GM12872 (cell line): ENCODE measurements at regions not wholly inside any gene's neighbourhood (a gene's known extent, or its start where the extent isn't known, plus 50 kb on each side); places are given as distances from the start of the nearest gene placed in this dataset.

Experiments used
- TF ChIP-seq, protein P1 (sequence below): IDR thresholded peaks from 3 replicates; pipeline ENCODE4 v1.5.1; 2011; ENCODE audit warnings: low read depth, mild to moderate bottlenecking, low read length, moderate library complexity; ENCODE audit not compliant: insufficient read depth

DNA sequence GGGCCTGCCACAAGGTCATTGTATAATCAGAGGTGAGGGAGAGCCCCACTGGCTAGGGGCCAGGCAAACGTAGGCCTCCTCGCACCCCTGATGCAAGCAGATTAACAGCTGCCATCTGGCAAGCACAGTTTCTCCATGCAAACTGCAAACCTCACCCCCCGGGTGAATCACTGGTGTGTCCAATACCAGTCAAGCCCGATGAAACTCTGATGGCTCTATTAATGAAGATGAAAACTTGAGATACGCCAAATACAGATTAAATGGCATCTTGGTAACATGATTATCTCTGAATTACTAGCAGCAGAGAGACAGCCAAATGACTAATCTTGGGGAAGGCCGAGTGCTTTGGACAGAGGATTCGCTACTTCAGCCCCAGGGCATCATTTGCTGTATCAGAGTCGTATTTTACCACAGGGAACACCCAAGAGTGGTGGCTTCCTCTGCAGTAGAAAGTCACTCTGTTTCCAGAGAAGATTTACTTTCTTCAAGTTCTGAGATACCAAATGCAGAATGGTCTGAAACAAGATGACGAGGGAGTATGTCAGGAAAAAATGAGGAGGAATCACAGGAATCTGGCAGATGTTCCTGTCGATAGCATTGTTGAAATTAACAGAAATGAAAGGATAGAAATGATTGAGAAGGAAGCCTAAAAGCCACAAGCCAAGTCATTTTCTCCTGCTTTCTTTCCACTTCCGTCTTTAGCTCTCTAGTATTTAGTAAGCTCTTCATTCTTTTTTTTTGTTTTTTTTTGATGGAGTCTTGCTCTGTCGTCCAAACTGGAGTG lies 96.2 kb upstream of the NR2F2 start:
- TF ChIP-seq, protein P1, sequence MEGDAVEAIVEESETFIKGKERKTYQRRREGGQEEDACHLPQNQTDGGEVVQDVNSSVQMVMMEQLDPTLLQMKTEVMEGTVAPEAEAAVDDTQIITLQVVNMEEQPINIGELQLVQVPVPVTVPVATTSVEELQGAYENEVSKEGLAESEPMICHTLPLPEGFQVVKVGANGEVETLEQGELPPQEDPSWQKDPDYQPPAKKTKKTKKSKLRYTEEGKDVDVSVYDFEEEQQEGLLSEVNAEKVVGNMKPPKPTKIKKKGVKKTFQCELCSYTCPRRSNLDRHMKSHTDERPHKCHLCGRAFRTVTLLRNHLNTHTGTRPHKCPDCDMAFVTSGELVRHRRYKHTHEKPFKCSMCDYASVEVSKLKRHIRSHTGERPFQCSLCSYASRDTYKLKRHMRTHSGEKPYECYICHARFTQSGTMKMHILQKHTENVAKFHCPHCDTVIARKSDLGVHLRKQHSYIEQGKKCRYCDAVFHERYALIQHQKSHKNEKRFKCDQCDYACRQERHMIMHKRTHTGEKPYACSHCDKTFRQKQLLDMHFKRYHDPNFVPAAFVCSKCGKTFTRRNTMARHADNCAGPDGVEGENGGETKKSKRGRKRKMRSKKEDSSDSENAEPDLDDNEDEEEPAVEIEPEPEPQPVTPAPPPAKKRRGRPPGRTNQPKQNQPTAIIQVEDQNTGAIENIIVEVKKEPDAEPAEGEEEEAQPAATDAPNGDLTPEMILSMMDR: no peak

DNA sequence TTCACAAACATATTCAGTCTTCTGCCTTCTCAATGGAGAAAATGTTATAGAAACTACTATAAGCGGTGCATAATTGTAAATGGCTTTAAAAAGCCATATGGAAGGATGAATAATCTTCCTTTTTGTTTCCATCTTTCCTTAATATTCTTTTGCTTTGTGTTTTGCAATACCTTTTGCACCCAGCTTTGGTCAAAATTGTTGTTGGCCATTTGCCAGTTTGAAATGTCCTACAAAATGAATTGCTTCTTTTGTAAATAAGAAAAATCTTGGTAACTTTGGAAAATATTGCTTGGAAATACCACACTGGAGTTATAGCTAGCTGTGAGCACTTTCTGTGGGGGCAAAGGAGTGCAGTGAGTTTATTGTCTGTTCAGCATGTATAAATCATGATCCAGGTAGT lies 93.5 kb upstream of the NR2F2 start:
- TF ChIP-seq, protein P1: no peak

DNA sequence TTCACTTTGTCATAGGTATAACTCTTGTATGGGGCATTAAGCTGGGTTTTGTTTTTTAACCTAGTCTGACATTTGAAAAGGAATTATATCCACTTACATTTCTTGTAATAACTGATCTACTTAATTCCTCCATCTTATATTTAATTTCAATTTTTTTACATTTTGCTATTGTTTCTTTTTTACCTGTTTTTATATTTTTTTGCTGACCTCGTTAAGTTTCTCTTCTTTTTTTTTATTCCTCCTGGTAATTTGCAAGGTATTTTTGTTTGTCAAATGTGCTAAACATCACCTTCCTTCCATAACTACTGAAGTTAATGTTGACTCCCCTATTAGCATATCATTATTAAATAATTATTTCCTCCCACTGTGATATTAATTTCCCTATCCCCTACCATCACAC lies 87.7 kb upstream of the NR2F2 start:
- TF ChIP-seq, protein P1: no peak

DNA sequence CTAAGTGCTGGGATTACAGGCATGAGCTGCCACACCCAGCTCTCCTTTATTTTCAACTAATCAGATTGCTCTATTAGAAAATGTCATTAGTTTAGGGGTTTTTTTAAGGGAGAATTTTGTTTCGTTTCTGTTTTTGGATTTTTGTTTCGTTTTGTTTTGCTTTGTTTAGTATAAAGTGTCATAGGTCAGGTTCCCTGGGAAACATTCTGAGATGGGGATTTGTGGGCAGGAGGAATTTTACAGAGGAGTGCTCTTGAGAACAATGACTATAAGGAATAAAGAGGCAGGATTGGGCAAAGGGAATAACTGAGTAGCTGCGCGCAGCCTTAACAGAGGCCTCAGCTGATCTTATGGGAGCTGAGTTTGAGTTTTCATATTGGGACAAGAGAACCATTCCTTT lies 86.8 kb upstream of the NR2F2 start:
- TF ChIP-seq, protein P1: no peak

DNA sequence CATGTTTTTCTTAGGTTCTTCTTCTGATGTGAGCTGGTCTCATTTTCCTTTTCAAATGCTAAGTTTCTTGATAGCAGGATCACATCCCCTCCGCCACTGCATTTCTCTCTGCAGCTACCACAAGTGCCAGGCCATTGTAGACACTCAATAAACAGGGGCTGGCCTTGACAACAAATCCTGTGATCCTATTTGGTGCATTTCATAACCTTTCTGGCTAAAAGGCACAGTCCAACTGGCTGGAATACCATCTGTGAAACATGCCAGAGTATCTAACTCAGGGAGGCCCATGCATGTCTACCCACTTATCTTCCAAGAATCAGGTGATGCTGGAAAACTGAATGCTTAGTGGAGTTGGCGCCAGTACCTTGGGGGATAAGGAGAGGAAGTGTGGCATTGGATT lies 85.2 kb upstream of the NR2F2 start:
- TF ChIP-seq, protein P1: no peak

DNA sequence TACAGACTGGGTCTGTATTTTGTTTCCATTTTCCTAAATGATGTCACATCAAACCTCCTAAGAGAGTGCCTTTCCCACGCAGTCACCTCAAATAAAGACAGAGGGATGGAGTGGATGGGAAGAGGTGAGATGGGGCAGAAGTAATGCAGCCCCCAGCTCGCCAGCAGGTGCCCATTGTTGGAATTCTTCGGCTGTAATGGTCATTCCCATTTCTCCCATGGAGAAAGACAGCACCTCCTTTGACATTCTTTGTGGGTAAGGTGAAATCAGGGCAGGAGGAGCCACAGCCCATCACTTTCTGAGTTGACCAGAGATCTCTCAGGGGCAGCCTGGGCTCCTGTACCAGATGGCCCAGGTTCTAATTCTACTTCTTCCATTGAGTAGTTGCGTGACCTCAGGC lies 84.4 kb upstream of the NR2F2 start:
- TF ChIP-seq, protein P1: no peak

DNA sequence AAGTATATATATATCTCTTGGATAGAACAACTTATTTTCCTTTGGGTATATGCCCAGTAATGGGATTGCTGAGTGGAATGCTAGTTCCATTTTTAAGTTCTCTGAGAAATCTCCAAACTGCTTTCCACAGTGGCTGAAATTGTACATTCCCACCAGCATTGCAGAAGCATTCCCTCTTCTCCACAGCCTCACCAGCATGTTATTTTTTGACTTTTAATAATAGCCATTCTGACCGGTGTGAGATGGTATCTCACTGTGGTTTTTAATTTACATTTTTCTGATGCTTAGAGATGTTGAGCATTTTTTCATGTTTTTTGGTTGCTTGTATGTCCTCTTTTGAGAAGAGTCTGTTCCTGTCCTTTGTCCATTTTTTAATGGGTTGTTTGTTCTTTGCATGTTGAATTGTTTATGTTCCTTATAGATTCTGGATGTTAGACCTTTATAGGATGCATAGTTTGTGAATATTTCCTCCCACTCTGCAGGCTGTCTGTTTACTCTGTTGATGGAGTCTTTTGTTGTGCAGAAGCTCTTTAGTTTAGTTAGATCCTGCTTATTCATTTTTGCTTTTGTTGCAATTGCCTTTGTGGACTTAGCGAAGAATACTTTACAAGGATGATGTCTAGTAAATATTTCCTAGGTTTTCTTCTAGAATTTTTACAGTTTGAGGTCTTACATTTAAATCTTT lies 82.7 kb upstream of the NR2F2 start:
- TF ChIP-seq, protein P1: no peak
